Upper lobe of left lung (tissue), 4 donors: ENCODE measurements at regions not wholly inside any gene's neighbourhood (a gene's known extent, or its start where the extent isn't known, plus 50 kb on each side); places are given as distances from the start of the nearest gene placed in this dataset.

Experiments
- CTCF ChIP-seq, 6 experiments: fragments of 450-650 bp in 4 of 6; fragments of 200-600 bp in 2 of 6; sonication (generic) in 2 of 6; IDR thresholded peaks; one replicate each; pipeline ENCODE4 v1.5.1; 2016 to 2019; ENCODE audit warnings: antibody characterized with exemption in 6 of 6
- POLR2A ChIP-seq, 4 donors: fragments of 450-650 bp; IDR thresholded peaks; one replicate each; pipeline ENCODE4 v1.5.1; 2016 to 2017; ENCODE audit warnings: antibody characterized with exemption in 4 of 4, mild to moderate bottlenecking in 2 of 4

DNA sequence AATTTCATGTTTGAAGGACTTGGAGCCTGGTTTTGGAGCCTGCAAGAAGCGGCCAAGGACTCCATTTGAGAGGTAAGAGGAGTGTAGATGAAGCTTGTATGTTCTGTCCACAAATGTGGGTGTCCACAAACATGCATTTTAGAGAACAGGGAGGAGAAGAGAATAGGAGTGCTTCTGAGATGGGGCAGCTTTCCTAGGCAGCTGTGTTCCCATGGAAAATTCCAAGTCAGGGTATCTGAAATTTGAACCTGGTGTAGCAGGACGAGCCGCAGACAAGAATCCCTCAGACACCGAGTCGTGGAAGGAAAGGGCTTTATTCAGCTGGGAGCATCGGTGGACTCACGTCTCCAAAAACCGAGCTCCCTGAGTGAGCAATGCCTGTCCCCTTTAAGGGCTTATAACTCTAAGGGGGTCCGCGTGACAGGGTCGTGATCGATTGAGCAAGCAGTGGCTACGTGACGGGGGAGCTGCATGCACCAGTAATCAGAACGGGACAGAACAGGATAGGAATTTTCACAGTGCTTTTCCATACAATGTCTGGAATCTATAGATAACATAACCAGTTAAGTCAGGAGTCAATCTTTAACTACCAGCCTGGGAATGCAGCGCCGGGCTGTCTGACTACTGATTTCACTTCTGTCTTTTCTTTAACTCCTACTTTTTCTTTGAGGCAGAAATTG is 71.4 kb upstream of the WDR72 start:
- TF ChIP-seq CTCF (IDR thresholded peaks at IDR 0.05) (no peak), POLR2A (IDR thresholded peaks at IDR 0.05) (no peak)
